ENCODE measurements at regions not wholly inside any gene's neighbourhood (a gene's known extent, or its start where the extent isn't known, plus 50 kb on each side); places are given as distances from the start of the nearest gene placed in this dataset.

- in situ Hi-C loops (cut with MboI; ENCODE audit: low sequenced_read_pairs, unreplicated experiment): no loop called here
- no peak for DNase-seq (ENCODE audit: low spot score)
- TF ChIP-seq CTCF (IDR thresholded peaks at IDR 0.05; ENCODE audit: borderline replicate concordance, control extremely low read depth, extremely low read depth, insufficient read depth, missing control alignments): no peak
Measured at GRCh38 chr6:91243436-91243835, 656.6 kb upstream of the MAP3K7 start.

DNA sequence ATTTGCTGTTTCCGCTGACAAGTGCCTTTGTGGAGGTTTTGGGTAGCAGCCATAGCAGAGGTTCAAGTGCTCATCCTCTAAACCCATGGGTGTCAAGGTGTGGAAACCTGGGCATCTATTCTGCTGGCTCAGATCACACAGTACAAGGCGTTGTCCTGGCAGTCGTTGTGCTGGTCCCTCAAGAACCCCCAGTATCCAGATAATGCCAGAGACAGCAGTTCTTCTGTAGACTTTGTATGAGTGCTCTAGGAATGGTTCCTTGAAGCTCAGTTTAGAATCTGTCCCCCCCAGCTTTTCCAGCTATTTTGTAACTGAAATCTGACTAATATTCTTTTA, 655.7 kb upstream of the MAP3K7 start:
- in situ Hi-C loops (cut with MboI; ENCODE audit: low sequenced_read_pairs, unreplicated experiment): no loop called here
- DNase-seq (ENCODE audit: low spot score): no peak
- TF ChIP-seq CTCF (IDR thresholded peaks at IDR 0.05; ENCODE audit: borderline replicate concordance, control extremely low read depth, extremely low read depth, insufficient read depth, missing control alignments): no peak

- in situ Hi-C loops (cut with MboI; ENCODE audit: low sequenced_read_pairs, unreplicated experiment): no loop called here
- DNase-seq (ENCODE audit: low spot score): no peak
- no peak for TF ChIP-seq CTCF (IDR thresholded peaks at IDR 0.05; ENCODE audit: borderline replicate concordance, control extremely low read depth, extremely low read depth, insufficient read depth, missing control alignments)
Measured at GRCh38 chr6:91241946-91242613, 655.2 kb upstream of the MAP3K7 start.

DNA sequence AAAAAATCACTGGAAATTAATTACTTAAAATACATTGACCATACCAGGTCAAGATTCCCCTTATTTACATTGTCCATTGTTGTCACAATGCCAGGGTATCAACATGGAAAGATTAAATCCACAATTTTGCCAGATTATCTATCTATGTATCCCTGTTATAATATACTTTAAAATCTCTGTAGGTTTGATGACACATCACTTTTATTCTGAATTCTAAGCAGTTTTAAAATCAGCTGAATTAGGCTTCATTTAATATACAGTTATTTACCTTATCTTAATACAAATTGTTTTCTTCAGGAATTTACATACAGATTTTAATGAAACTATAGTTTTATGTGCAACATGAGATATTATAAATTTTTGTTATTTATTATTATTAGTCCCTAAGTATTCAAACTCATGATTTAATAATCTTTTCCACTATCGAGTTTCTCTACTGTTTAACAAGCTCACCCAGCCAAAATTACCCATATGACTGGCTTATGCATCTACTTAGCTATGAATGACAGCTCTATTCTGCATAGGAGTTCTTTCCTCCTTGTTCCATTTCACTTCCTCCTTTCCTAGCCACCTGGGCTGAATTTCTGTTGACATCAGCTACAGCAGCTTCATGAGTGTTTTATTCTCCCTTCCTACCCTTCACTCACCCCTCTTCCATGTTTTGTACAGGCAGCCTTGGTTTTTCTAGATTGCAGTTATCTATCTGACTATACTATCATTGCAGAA, 654.2 kb upstream of the MAP3K7 start:
- TF ChIP-seq CTCF (IDR thresholded peaks at IDR 0.05; ENCODE audit: borderline replicate concordance, control extremely low read depth, extremely low read depth, insufficient read depth, missing control alignments): no peak
- no peak for DNase-seq (ENCODE audit: low spot score)
- in situ Hi-C loops (cut with MboI; ENCODE audit: low sequenced_read_pairs, unreplicated experiment): no loop called here

DNA sequence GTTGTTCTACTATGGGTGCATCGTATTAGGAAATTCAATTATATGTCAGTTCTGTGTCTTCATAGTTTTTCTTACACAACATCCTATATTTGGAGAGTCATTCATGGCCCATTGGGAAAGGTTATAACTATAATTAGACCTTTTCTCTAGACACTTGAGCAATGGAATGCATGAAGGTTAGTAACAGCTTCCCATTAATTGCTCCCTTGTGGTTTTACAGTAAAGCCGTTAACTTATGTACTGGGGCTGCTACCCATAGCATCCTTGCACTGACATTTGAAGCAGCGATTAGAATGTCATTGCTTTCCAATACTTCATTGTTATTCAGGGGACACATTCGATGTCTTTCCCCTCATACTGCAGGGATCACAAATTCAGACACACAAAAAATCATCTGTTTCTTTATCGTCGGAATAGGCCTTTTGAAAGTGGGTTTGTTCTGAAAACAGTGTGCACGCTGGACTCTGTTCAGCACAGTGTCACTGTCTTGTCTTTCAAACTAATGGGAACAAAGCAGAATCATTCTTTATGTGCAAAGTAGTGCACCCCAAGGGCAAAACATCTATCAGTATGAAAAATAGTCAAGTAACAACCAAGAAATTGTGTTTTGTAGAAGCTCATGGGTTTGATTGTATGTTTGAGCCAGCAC, 634.3 kb upstream of the MAP3K7 start:
- TF ChIP-seq CTCF (IDR thresholded peaks at IDR 0.05; ENCODE audit: borderline replicate concordance, control extremely low read depth, extremely low read depth, insufficient read depth, missing control alignments): no peak
- DNase-seq (ENCODE audit: low spot score): no peak
- in situ Hi-C loops (cut with MboI; ENCODE audit: low sequenced_read_pairs, unreplicated experiment): no loop called here

DNA sequence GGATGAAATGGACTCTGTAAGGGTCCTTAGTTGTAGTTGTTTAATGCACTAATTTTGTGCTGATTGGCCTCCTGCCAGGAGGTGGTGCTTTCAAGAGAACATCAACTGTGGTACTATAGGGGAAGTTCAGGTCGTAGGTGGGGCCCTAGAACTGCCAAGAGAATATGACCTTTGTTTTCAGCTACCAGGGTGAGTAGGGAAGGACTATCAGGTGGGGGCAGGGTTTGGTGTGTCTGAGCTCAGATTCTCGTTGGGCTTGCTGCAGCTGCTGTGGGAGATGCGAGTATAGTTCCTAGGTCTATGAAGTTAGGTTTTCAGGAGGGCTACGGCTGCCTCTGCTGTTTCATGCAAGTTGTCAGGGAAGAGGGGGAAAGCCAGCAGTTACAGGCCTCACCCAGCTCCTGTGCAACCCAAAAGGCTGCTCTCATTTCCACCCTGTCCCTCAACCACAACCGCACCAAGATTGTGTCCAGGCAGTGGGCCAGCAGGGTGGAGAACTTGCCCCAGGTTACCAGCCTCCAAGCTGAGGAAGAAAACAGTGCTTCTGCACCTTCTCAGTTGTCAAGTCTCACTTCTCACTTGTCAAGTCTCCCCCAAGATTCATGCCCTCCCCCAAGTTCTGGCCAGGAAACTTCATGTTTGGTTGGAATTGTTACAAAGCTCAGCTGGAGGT, 626.5 kb upstream of the MAP3K7 start:
- DNase-seq (ENCODE audit: low spot score): no peak
- TF ChIP-seq CTCF (IDR thresholded peaks at IDR 0.05; ENCODE audit: borderline replicate concordance, control extremely low read depth, extremely low read depth, insufficient read depth, missing control alignments): no peak
- in situ Hi-C loops (cut with MboI; ENCODE audit: low sequenced_read_pairs, unreplicated experiment): no loop called here

Data from GM13976 (cell line).